Duodenal mucosa (tissue), 2 donors: ENCODE measurements at regions not wholly inside any gene's neighbourhood (a gene's known extent, or its start where the extent isn't known, plus 50 kb on each side); places are given as distances from the start of the nearest gene placed in this dataset.

Experiments used
- H3K27ac ChIP-seq: one replicate; pipeline ENCODE4 v1.7.0; 2013; ENCODE audit warnings: low read depth, low read length
- H3K27me3 ChIP-seq, 2 donors: one replicate each; pipeline ENCODE4 v1.7.0; 2013; ENCODE audit warnings: low read length in 2 of 2, control low read depth in 1 of 2; ENCODE audit not compliant: insufficient read depth in 2 of 2, control insufficient read depth in 1 of 2
- H3K36me3 ChIP-seq, 2 donors: one replicate each; pipeline ENCODE4 v1.7.0; 2013; ENCODE audit warnings: low read length in 2 of 2, control low read depth in 1 of 2; ENCODE audit not compliant: insufficient read depth in 2 of 2, control insufficient read depth in 1 of 2
- H3K4me1 ChIP-seq, 2 donors: one replicate each; pipeline ENCODE4 v1.7.0; 2013; ENCODE audit warnings: low read length in 2 of 2, control low read depth in 1 of 2; ENCODE audit not compliant: insufficient read depth in 2 of 2, control insufficient read depth in 1 of 2
- H3K4me3 ChIP-seq, 2 donors: one replicate each; pipeline ENCODE4 v1.7.0; 2013; ENCODE audit warnings: low read length in 2 of 2, low read depth in 1 of 2
- H3K9ac ChIP-seq, 2 donors: one replicate each; pipeline ENCODE4 v1.7.0; 2013; ENCODE audit warnings: low read length in 2 of 2, low read depth in 1 of 2
- H3K9me3 ChIP-seq, 2 donors: one replicate each; pipeline ENCODE4 v1.7.0; 2013; ENCODE audit warnings: low read length in 2 of 2, control low read depth in 1 of 2; ENCODE audit not compliant: control insufficient read depth in 1 of 2

- Histone ChIP-seq H3K27ac (no peak overlapping the region), H3K36me3 (no peaks in the 10 kb centered on the region), H3K9ac (no peak overlapping the region), H3K4me1 (no peaks in the 10 kb centered on the region), H3K27me3 (no peaks in the 10 kb centered on the region), H3K4me3 (no peak overlapping the region), H3K9me3 (no peaks in the 10 kb centered on the region)
These were observed 85.3 kb downstream of the LEPR start for GRCh38 chr1:65505547-65506300.

GRCh38 chr1:65508051-65508450 is 87.6 kb downstream of the LEPR start:
- H3K9me3 ChIP-seq = no peaks in the 10 kb centered on the region
- no peaks in the 10 kb centered on the region for H3K36me3 ChIP-seq
- H3K4me3 ChIP-seq = no peak overlapping the region
- no peak overlapping the region for H3K27ac ChIP-seq
- H3K27me3 ChIP-seq = no peaks in the 10 kb centered on the region
- no peak overlapping the region for H3K9ac ChIP-seq
- no peaks in the 10 kb centered on the region for H3K4me1 ChIP-seq

- no peak overlapping the region for H3K9ac ChIP-seq
- no peaks in the 10 kb centered on the region for H3K27me3 ChIP-seq
- H3K4me3 ChIP-seq = no peak overlapping the region
- no peaks in the 10 kb centered on the region for H3K4me1 ChIP-seq
- H3K36me3 ChIP-seq = no peaks in the 10 kb centered on the region
- H3K9me3 ChIP-seq = no peaks in the 10 kb centered on the region
- no peak overlapping the region for H3K27ac ChIP-seq
These were observed 89.6 kb downstream of the LEPR start for GRCh38 chr1:65509912-65510680.

- Histone ChIP-seq H3K9me3 (no peaks in the 10 kb centered on the region), H3K4me3 (no peak overlapping the region), H3K9ac (no peak overlapping the region), H3K27me3 (no peaks in the 10 kb centered on the region), H3K36me3 (no peaks in the 10 kb centered on the region), H3K4me1 (no peaks in the 10 kb centered on the region), H3K27ac (no peak overlapping the region)
These were observed 90.5 kb downstream of the LEPR start for GRCh38 chr1:65510961-65511360.

- Histone ChIP-seq H3K9ac (no peak overlapping the region), H3K27ac (no peak overlapping the region), H3K9me3 (no peaks in the 10 kb centered on the region)
These were observed 91.9 kb downstream of the LEPR start for GRCh38 chr1:65512383-65512782.

GRCh38 chr1:65512967-65513780 is 92.7 kb downstream of the LEPR start:
- Histone ChIP-seq H3K27me3 (no peaks in the 10 kb centered on the region), H3K36me3 (no peaks in the 10 kb centered on the region), H3K4me3 (no peak overlapping the region), H3K27ac (no peak overlapping the region), H3K9ac (no peak overlapping the region), H3K9me3 (no peaks in the 10 kb centered on the region), H3K4me1 (no peaks in the 10 kb centered on the region)

More at GRCh38 chr1:65512383-65512782, 91.9 kb downstream of the LEPR start:
- no peak overlapping the region for H3K4me3 ChIP-seq
- H3K27me3 ChIP-seq = no peaks in the 10 kb centered on the region
- no peaks in the 10 kb centered on the region for H3K36me3 ChIP-seq
- no peaks in the 10 kb centered on the region for H3K4me1 ChIP-seq

GRCh38 chr1:65514041-65514440 is 93.6 kb downstream of the LEPR start:
- Histone ChIP-seq H3K9ac (no peak overlapping the region), H3K27me3 (no peaks in the 10 kb centered on the region), H3K36me3 (no peaks in the 10 kb centered on the region), H3K27ac (no peak overlapping the region), H3K9me3 (no peaks in the 10 kb centered on the region), H3K4me1 (no peaks in the 10 kb centered on the region), H3K4me3 (no peak overlapping the region)

- no peak overlapping the region for H3K27ac ChIP-seq
- no peaks in the 10 kb centered on the region for H3K9me3 ChIP-seq
- no peaks in the 10 kb centered on the region for H3K36me3 ChIP-seq
- peak overlapping the region in 1 of 2 donors; percentile 15 for H3K4me3 ChIP-seq
- peaks cover 27 to 35% of the 10 kb centered on the region in 2 donors for H3K27me3 ChIP-seq
- H3K9ac ChIP-seq = no peak overlapping the region
- no peaks in the 10 kb centered on the region for H3K4me1 ChIP-seq
These were observed 104.4 kb downstream of the LEPR start for GRCh38 chr1:65524931-65525265.

- no peaks in the 10 kb centered on the region for H3K4me1 ChIP-seq
- no peak overlapping the region for H3K27ac ChIP-seq
- H3K9me3 ChIP-seq = no peaks in the 10 kb centered on the region
- no peaks in the 10 kb centered on the region for H3K36me3 ChIP-seq
- H3K4me3 ChIP-seq = peak overlapping the region; percentile 15 to 43
- peaks cover 27 to 35% of the 10 kb centered on the region in 2 donors for H3K27me3 ChIP-seq
- H3K9ac ChIP-seq = no peak overlapping the region
These were observed 105.0 kb downstream of the LEPR start for GRCh38 chr1:65525266-65526048.
